A673 (cell line): ENCODE measurements at regions not wholly inside any gene's neighbourhood (a gene's known extent, or its start where the extent isn't known, plus 50 kb on each side); places are given as distances from the start of the nearest gene placed in this dataset.

ENCODE experiments used
- CTCF ChIP-seq: fragments of 300-800, 200-600 bp; sonication (generic); conservative IDR thresholded peaks from 2 replicates; pipeline ENCODE4 v1.5.1; 2017; ENCODE audit warnings: low read depth, mild to moderate bottlenecking, antibody characterized with exemption, low read length, moderate library complexity, mixed read lengths
- EZH2 ChIP-seq: fragments of 200-600 bp; sonication (generic); IDR thresholded peaks from 2 replicates; pipeline ENCODE4 v1.6.1; 2017; ENCODE audit warnings: borderline replicate concordance, low read depth, mild to moderate bottlenecking, mixed read lengths, antibody characterized with exemption, low read length; ENCODE audit not compliant: poor library complexity, severe bottlenecking

DNA sequence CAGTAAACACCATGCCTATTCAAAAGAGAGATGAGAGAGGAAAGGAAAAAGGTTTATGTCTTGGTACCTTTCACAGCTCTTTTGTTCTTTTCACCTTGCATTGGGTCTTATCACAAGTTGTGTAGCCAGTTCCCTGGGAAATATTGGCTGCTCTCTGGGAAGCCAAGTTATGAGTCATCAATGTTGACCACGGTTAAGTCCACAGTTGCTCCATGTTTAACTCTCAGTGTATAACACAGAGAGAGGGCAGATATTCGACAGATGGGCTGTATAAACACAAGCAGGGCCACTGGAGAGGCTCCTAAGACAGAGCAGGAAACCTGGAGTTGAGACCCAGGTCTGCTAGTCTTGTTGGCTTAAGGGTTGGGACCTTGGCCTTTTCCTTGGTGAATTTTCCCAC lies 718.6 kb downstream of the QKI start:
- TF ChIP-seq CTCF (no peak), EZH2 (no peak)
